HG02938 (cell line): ENCODE measurements at regions not wholly inside any gene's neighbourhood (a gene's known extent, or its start where the extent isn't known, plus 50 kb on each side); places are given as distances from the start of the nearest gene placed in this dataset.

Experiments used
- ATAC-seq: cut with Tn5 transposase; IDR thresholded peaks from one replicate; pipeline ENCODE4 v1.9.1; 2021; ENCODE audit warnings: mild to moderate bottlenecking, moderate library complexity; ENCODE audit not compliant: unreplicated experiment

- no peak for ATAC-seq
These were observed 432.8 kb downstream of the HDGFL1 start for GRCh38 chr6:23002044-23002619.

GRCh38 chr6:23003671-23004467 is 434.5 kb downstream of the HDGFL1 start:
- ATAC-seq: no peak

GRCh38 chr6:23006656-23007055 is 437.3 kb downstream of the HDGFL1 start:
- no peak for ATAC-seq

- ATAC-seq: no peak
These were observed 442.2 kb downstream of the HDGFL1 start for GRCh38 chr6:23011615-23012014.

- ATAC-seq: no peak
These were observed 444.4 kb downstream of the HDGFL1 start for GRCh38 chr6:23013776-23014175.

- no peak for ATAC-seq
These were observed 447.3 kb downstream of the HDGFL1 start for GRCh38 chr6:23016696-23017095.

- no peak for ATAC-seq
These were observed 452.1 kb downstream of the HDGFL1 start for GRCh38 chr6:23021487-23021886.

- ATAC-seq: no peak
These were observed 457.9 kb downstream of the HDGFL1 start for GRCh38 chr6:23027281-23027680.

GRCh38 chr6:23031986-23032385 is 462.6 kb downstream of the HDGFL1 start:
- no peak for ATAC-seq

GRCh38 chr6:23034926-23035325 is 465.6 kb downstream of the HDGFL1 start:
- no peak for ATAC-seq

GRCh38 chr6:23036406-23036983 is 467.1 kb downstream of the HDGFL1 start:
- no peak for ATAC-seq

GRCh38 chr6:23040899-23041298 is 471.5 kb downstream of the HDGFL1 start:
- ATAC-seq: no peak

- no peak for ATAC-seq
These were observed 475.9 kb downstream of the HDGFL1 start for GRCh38 chr6:23045280-23045679.

- ATAC-seq: no peak
These were observed 486.2 kb downstream of the HDGFL1 start for GRCh38 chr6:23055523-23055922.

GRCh38 chr6:23073821-23074220 is 504.5 kb downstream of the HDGFL1 start:
- ATAC-seq: no peak

- no peak for ATAC-seq
These were observed 508.4 kb downstream of the HDGFL1 start for GRCh38 chr6:23077772-23078171.

GRCh38 chr6:23081701-23082100 is 512.3 kb downstream of the HDGFL1 start:
- no peak for ATAC-seq

GRCh38 chr6:23086100-23086499 is 516.7 kb downstream of the HDGFL1 start:
- ATAC-seq: no peak

- ATAC-seq: no peak
These were observed 518.1 kb downstream of the HDGFL1 start for GRCh38 chr6:23087471-23087870.

- ATAC-seq: no peak
These were observed 519.4 kb downstream of the HDGFL1 start for GRCh38 chr6:23088761-23089160.

GRCh38 chr6:23089981-23090380 is 520.6 kb downstream of the HDGFL1 start:
- no peak for ATAC-seq

GRCh38 chr6:23091795-23092194 is 522.4 kb downstream of the HDGFL1 start:
- no peak for ATAC-seq
